ENCODE measurements at regions not wholly inside any gene's neighbourhood (a gene's known extent, or its start where the extent isn't known, plus 50 kb on each side); places are given as distances from the start of the nearest gene placed in this dataset.

GRCh38 chr7:46814516-46815250 lies 767.2 kb downstream of the TNS3 start:
- no peak for TF ChIP-seq POLR2AphosphoS5 (IDR thresholded peaks at IDR 0.05; ENCODE audit: low read depth, low read length)
- TF ChIP-seq REST (IDR thresholded peaks at IDR 0.05; ENCODE audit: insufficient read depth in 1 of 2, low read depth in 2 of 2, low read length in 2 of 2) = no peak
- TF ChIP-seq FOXP2 (optimal IDR thresholded peaks at IDR 0.05; ENCODE audit: borderline replicate concordance, extremely low read depth, extremely low read length, insufficient read depth) = no peak
- TF ChIP-seq SIN3A (IDR thresholded peaks at IDR 0.05; ENCODE audit: borderline replicate concordance, insufficient read depth, low read length) = no peak
- TF ChIP-seq TAF1 (IDR thresholded peaks at IDR 0.05; ENCODE audit: borderline replicate concordance, insufficient read depth, low read length) = no peak

- TF ChIP-seq TAF1 (IDR thresholded peaks at IDR 0.05; ENCODE audit: borderline replicate concordance, insufficient read depth, low read length) (no peak), SIN3A (IDR thresholded peaks at IDR 0.05; ENCODE audit: borderline replicate concordance, insufficient read depth, low read length) (no peak), REST (IDR thresholded peaks at IDR 0.05; ENCODE audit: insufficient read depth in 1 of 2, low read depth in 2 of 2, low read length in 2 of 2) (no peak), FOXP2 (optimal IDR thresholded peaks at IDR 0.05; ENCODE audit: borderline replicate concordance, extremely low read depth, extremely low read length, insufficient read depth) (no peak), POLR2AphosphoS5 (IDR thresholded peaks at IDR 0.05; ENCODE audit: low read depth, low read length) (no peak)
Observed at GRCh38 chr7:46812101-46812675, 769.7 kb downstream of the TNS3 start.

- TF ChIP-seq POLR2AphosphoS5 (IDR thresholded peaks at IDR 0.05; ENCODE audit: low read depth, low read length) = no peak
- TF ChIP-seq FOXP2 (optimal IDR thresholded peaks at IDR 0.05; ENCODE audit: borderline replicate concordance, extremely low read depth, extremely low read length, insufficient read depth) = peak; percentile 53
- TF ChIP-seq TAF1 (IDR thresholded peaks at IDR 0.05; ENCODE audit: borderline replicate concordance, insufficient read depth, low read length) = no peak
- TF ChIP-seq REST (IDR thresholded peaks at IDR 0.05; ENCODE audit: insufficient read depth in 1 of 2, low read depth in 2 of 2, low read length in 2 of 2) = peak in 1 of 2 experiments; percentile 74; a peak in 1 of 4 replicates
- peak; percentile 39; the same call in 1 of the 2 replicates for TF ChIP-seq SIN3A (IDR thresholded peaks at IDR 0.05; ENCODE audit: borderline replicate concordance, insufficient read depth, low read length)
Observed at GRCh38 chr7:46811529-46811928, 770.4 kb downstream of the TNS3 start.

GRCh38 chr7:46810986-46811385 lies 770.9 kb downstream of the TNS3 start:
- no peak for TF ChIP-seq POLR2AphosphoS5 (IDR thresholded peaks at IDR 0.05; ENCODE audit: low read depth, low read length)
- no peak for TF ChIP-seq REST (IDR thresholded peaks at IDR 0.05; ENCODE audit: insufficient read depth in 1 of 2, low read depth in 2 of 2, low read length in 2 of 2)
- TF ChIP-seq FOXP2 (optimal IDR thresholded peaks at IDR 0.05; ENCODE audit: borderline replicate concordance, extremely low read depth, extremely low read length, insufficient read depth) = no peak
